ENCODE measurements at regions not wholly inside any gene's neighbourhood (a gene's known extent, or its start where the extent isn't known, plus 50 kb on each side); places are given as distances from the start of the nearest gene placed in this dataset.

DNA sequence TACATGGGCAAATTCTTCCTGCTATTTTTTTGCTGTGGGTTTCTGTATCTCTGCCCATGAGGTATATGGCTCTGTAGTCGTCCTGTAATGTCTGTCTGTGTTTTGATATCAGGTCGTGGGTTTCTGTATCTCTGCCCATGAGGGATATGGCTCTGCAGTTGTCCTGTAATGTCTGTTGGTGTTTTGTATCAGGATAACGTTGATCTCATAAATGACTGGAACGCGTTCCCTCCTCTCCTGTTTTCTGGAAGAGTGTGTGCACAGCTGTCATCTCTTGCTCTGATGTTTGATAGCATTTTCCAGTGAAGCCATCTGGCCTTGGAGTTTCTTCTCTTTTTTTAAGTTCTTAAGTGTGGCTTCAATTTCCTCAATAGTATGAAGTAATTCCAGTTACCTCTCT lies 57.2 kb downstream of the SOX1 start:
- Histone ChIP-seq H3K4me1 (no peaks in the 10 kb centered on the region), H3K9me3 (no peaks in the 10 kb centered on the region), H3K27me3 (no peaks in the 10 kb centered on the region), H3K9ac (ENCODE audit: low read depth in 2 of 2, low read length in 2 of 2) (no peak overlapping the region), H3K4me3 (no peak overlapping the region), H3K27ac (no peak overlapping the region), H3K36me3 (no peaks in the 10 kb centered on the region)
- intact Hi-C loops (cut with DNase I): no loop called here
- no peak for DNase-seq
- TF ChIP-seq, protein P1, sequence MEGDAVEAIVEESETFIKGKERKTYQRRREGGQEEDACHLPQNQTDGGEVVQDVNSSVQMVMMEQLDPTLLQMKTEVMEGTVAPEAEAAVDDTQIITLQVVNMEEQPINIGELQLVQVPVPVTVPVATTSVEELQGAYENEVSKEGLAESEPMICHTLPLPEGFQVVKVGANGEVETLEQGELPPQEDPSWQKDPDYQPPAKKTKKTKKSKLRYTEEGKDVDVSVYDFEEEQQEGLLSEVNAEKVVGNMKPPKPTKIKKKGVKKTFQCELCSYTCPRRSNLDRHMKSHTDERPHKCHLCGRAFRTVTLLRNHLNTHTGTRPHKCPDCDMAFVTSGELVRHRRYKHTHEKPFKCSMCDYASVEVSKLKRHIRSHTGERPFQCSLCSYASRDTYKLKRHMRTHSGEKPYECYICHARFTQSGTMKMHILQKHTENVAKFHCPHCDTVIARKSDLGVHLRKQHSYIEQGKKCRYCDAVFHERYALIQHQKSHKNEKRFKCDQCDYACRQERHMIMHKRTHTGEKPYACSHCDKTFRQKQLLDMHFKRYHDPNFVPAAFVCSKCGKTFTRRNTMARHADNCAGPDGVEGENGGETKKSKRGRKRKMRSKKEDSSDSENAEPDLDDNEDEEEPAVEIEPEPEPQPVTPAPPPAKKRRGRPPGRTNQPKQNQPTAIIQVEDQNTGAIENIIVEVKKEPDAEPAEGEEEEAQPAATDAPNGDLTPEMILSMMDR (IDR thresholded peaks at IDR 0.05): no peak

DNA sequence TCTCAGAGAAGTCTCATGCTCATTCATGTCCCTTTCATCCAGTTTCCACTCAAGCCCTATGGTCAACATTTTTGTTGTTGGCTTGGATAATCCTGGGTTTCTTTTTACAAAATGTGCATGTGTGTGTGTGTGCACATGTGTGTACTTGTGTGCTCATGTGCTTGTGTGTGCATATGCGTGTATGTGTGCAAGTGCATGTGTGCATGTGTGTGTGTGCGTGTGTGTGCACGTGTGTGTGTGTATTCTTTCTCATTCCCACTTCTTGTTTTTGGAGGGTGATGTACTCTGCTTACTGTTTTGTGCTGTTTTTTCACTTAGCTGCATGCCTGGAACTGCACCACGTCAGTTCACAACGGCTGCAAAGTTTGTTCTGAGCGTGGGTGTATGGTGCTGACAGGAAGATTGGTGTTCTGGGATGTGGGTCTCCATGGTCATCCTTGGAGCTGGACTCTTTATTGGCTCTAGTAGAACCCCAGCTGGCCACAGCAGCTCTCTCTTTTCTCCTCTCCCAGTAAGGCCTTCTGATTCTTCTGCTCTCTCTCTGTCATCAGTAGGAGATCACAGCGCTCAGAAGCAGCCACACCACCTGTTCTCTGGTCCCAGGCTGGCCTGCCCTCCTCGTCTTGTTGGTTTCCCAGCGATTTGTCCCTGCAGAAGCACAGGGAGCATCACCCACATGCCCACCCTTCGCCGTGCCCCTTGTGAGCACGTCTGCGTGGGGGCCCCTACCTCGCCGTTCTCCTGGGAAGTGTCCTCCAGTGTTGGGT lies 60.8 kb downstream of the SOX1 start:
- no peak overlapping the region for H3K27ac ChIP-seq
- TF ChIP-seq, protein P1 (IDR thresholded peaks at IDR 0.05): no peak
- H3K27me3 ChIP-seq: no peaks in the 10 kb centered on the region
- H3K4me3 ChIP-seq: no peak overlapping the region
- no peak for DNase-seq
- H3K9ac ChIP-seq (ENCODE audit: low read depth in 2 of 2, low read length in 2 of 2): no peak overlapping the region
- intact Hi-C loops (cut with DNase I): no loop called here
- no peaks in the 10 kb centered on the region for H3K4me1 ChIP-seq
- no peaks in the 10 kb centered on the region for H3K36me3 ChIP-seq
- no peaks in the 10 kb centered on the region for H3K9me3 ChIP-seq

DNA sequence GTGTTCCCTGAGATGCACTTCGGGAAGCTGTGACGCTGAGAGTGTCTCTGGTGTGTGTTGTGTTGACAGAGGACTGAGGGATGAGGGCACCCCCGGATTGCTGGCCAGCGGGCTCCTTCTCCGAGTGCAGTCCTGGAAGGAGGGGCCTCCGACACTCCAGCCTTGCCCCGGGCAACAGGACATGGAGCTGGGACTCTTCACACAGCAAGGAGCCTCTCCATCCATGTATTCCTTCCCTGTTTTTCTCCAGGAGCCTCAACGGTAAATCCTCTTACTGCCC lies 61.3 kb downstream of the SOX1 start:
- TF ChIP-seq, protein P1 (IDR thresholded peaks at IDR 0.05): no peak
- intact Hi-C loops (cut with DNase I): no loop called here
- DNase-seq: no peak
- Histone ChIP-seq H3K27me3 (no peaks in the 10 kb centered on the region), H3K9me3 (no peaks in the 10 kb centered on the region), H3K36me3 (no peaks in the 10 kb centered on the region), H3K4me1 (no peaks in the 10 kb centered on the region), H3K27ac (no peak overlapping the region), H3K4me3 (no peak overlapping the region), H3K9ac (ENCODE audit: low read depth in 2 of 2, low read length in 2 of 2) (no peak overlapping the region)

DNA sequence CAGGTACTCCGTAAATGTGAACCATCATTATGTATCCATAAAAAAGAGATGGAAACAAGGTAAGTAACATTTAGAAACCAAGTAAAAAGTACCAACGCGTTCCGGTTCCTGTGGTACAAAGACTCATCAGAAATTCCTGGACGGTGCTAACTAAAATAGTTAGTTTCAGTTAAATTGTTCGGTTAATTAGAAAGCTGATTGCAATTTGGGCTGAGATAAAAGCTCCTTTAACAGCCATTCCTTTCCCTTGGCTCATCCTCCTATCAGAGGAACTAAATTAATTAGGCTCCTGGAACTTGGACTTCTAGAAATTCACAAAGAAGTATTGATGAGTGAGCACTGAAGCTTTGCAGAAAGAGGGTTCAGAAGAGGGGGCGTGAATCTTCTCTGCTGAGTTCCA lies 63.5 kb downstream of the SOX1 start:
- H3K9me3 ChIP-seq: no peaks in the 10 kb centered on the region
- no peaks in the 10 kb centered on the region for H3K4me1 ChIP-seq
- H3K27ac ChIP-seq: no peak overlapping the region
- intact Hi-C loops (cut with DNase I): no loop called here
- no peaks in the 10 kb centered on the region for H3K36me3 ChIP-seq
- no peak for DNase-seq
- TF ChIP-seq, protein P1 (IDR thresholded peaks at IDR 0.05): no peak
- H3K4me3 ChIP-seq: no peak overlapping the region
- no peaks in the 10 kb centered on the region for H3K27me3 ChIP-seq
- H3K9ac ChIP-seq (ENCODE audit: low read depth in 2 of 2, low read length in 2 of 2): no peak overlapping the region

DNA sequence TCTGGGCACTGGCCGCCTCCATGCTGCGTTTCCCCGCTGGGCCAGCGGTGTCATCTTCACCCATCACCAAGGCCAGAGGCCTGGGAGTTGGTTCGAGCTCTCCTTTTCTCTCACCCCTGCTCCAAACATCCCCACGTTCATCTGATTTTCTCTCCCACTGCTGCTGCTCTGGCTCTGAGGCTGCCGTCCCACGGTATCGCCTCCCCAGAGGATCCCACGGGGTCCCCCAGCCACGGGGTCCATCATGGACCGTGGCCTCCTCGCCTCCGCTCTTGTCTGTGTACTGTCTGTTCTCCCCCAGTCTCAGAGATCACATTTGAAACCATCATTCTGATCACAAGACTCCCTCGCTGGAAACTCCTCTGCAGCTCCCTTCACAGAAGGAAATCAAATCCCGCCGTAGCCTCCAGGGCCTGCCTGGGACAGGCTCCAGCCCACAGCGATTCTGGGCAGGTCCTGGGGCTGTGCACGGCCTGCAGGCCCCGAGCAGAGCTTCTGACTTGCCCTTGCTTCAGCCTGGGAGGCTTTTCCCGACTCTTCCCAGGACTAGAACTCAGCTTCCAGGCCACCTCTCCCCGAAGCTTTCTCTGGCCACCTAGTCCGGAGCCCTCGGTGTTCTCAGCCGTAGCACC lies 64.2 kb downstream of the SOX1 start:
- no peak overlapping the region for H3K4me3 ChIP-seq
- DNase-seq: no peak
- TF ChIP-seq, protein P1 (IDR thresholded peaks at IDR 0.05): no peak
- intact Hi-C loops (cut with DNase I): no loop called here
- H3K9ac ChIP-seq (ENCODE audit: low read depth in 2 of 2, low read length in 2 of 2): no peak overlapping the region
- H3K36me3 ChIP-seq: no peaks in the 10 kb centered on the region
- no peak overlapping the region for H3K27ac ChIP-seq
- H3K4me1 ChIP-seq: no peaks in the 10 kb centered on the region
- H3K9me3 ChIP-seq: no peaks in the 10 kb centered on the region
- no peaks in the 10 kb centered on the region for H3K27me3 ChIP-seq
